Endodermal cell (in vitro differentiated cells): ENCODE measurements at regions not wholly inside any gene's neighbourhood (a gene's known extent, or its start where the extent isn't known, plus 50 kb on each side); places are given as distances from the start of the nearest gene placed in this dataset.

Experiments
- DNase-seq: peaks from one replicate; pipeline ENCODE4 v3.0.0-alpha.2; 2017
- H3K27ac ChIP-seq: 2 replicates; pipeline ENCODE4 v1.5.1; 2013; ENCODE audit warnings: mild to moderate bottlenecking, low read depth, low read length, moderate library complexity
- H3K27me3 ChIP-seq: 2 replicates; pipeline ENCODE4 v1.6.1; 2013; ENCODE audit warnings: mild to moderate bottlenecking, low read length, moderate library complexity; ENCODE audit not compliant: insufficient read depth, control insufficient read depth, poor library complexity, severe bottlenecking
- H3K36me3 ChIP-seq: 2 replicates; pipeline ENCODE4 v1.7.0; 2013; ENCODE audit warnings: mild to moderate bottlenecking, low read length, moderate library complexity; ENCODE audit not compliant: control insufficient read depth, insufficient read depth
- H3K4me1 ChIP-seq: one replicate; pipeline ENCODE4 v1.7.0; 2013; ENCODE audit warnings: low read length; ENCODE audit not compliant: control insufficient read depth, insufficient read depth
- H3K4me3 ChIP-seq: 2 replicates; pipeline ENCODE4 v1.5.1; 2013; ENCODE audit warnings: mild to moderate bottlenecking, low read length, moderate library complexity
- H3K9ac ChIP-seq: 2 replicates; pipeline ENCODE4 v1.6.1; 2013; ENCODE audit warnings: mild to moderate bottlenecking, low read length, moderate library complexity; ENCODE audit not compliant: poor library complexity, severe bottlenecking; ENCODE audit errors: extremely low read depth
- H3K9me3 ChIP-seq: 2 replicates; pipeline ENCODE4 v1.6.1; 2013; ENCODE audit warnings: mild to moderate bottlenecking, low read length, moderate library complexity; ENCODE audit not compliant: control insufficient read depth
- H3K27ac Mint-ChIP-seq: 2 replicates; pipeline ENCODE4 v1.8.0; 2020; ENCODE audit warnings: mixed read lengths
- H3K27me3 Mint-ChIP-seq: 2 replicates; pipeline ENCODE4 v1.8.0; 2021; ENCODE audit warnings: mild to moderate bottlenecking, mixed read lengths; ENCODE audit not compliant: insufficient read depth
- H3K36me3 Mint-ChIP-seq: 2 replicates; pipeline ENCODE4 v1.8.0; 2020; ENCODE audit warnings: low read depth, mixed read lengths
- H3K4me1 Mint-ChIP-seq: 2 replicates; pipeline ENCODE4 v1.8.0; 2020; ENCODE audit warnings: mixed read lengths
- H3K4me3 Mint-ChIP-seq: 2 replicates; pipeline ENCODE4 v1.8.0; 2020; ENCODE audit warnings: mild to moderate bottlenecking, moderate library complexity, mixed read lengths
- H3K9me3 Mint-ChIP-seq: 2 replicates; pipeline ENCODE4 v1.8.0; 2020; ENCODE audit warnings: mild to moderate bottlenecking, mixed read lengths
- CTCF ChIP-seq: fragments of 200-600 bp; sonication (generic); conservative IDR thresholded peaks from 2 replicates; pipeline ENCODE4 v1.5.0; 2021; ENCODE audit warnings: antibody characterized with exemption, mild to moderate bottlenecking
- WGBS, 2 experiments: methylation state at CpG; one replicate each; pipeline versions ENCODE4 v1.1.5 to v1.1.7; 2013; ENCODE audit warnings: missing lambda C conversion rate in 2 of 2, mixed read lengths in 1 of 2; ENCODE audit not compliant: insufficient coverage in 1 of 2, insufficient read length in 1 of 2; 5-methylcytosine and 5-hydroxymethylcytosine counted together

GRCh38 chr6:91337967-91338366 lies 751.1 kb upstream of the MAP3K7 start:
- no peaks in the 10 kb centered on the region for H3K27me3 ChIP-seq
- TF ChIP-seq CTCF, result peak; percentile 73
- no peak for DNase-seq
- peaks cover 5% of the 10 kb centered on the region for H3K9me3 Mint-ChIP-seq
- no peaks in the 10 kb centered on the region for H3K9me3 ChIP-seq
- H3K36me3 Mint-ChIP-seq, result no peaks in the 10 kb centered on the region
- H3K27ac ChIP-seq, result no peak overlapping the region
- peaks cover 6% of the 10 kb centered on the region for H3K4me1 Mint-ChIP-seq
- H3K27me3 Mint-ChIP-seq, result no peaks in the 10 kb centered on the region
- H3K9ac ChIP-seq, result no peak overlapping the region
- 98% methylated on average over 3 of the region's 4 CpGs; no CpG with 5 or more reads in 1 of the 2 experiments for WGBS, 2 experiments
- H3K36me3 ChIP-seq, result no peaks in the 10 kb centered on the region
- no peak overlapping the region for H3K27ac Mint-ChIP-seq
- H3K4me3 ChIP-seq, result no peak overlapping the region
- H3K4me3 Mint-ChIP-seq, result no peak overlapping the region
- H3K4me1 ChIP-seq, result no peaks in the 10 kb centered on the region

GRCh38 chr6:91330896-91331295 lies 744.0 kb upstream of the MAP3K7 start:
- H3K9me3 Mint-ChIP-seq, result peaks cover 2% of the 10 kb centered on the region
- Histone ChIP-seq H3K36me3 (no peaks in the 10 kb centered on the region), H3K9ac (no peak overlapping the region), H3K9me3 (no peaks in the 10 kb centered on the region), H3K4me1 (no peaks in the 10 kb centered on the region), H3K27me3 (peaks cover 4% of the 10 kb centered on the region), H3K4me3 (no peak overlapping the region), H3K27ac (no peak overlapping the region)
- H3K36me3 Mint-ChIP-seq, result no peaks in the 10 kb centered on the region
- peaks cover 4% of the 10 kb centered on the region for H3K4me1 Mint-ChIP-seq
- TF ChIP-seq CTCF, result no peak
- DNase-seq, result no peak
- peaks cover 4% of the 10 kb centered on the region for H3K27me3 Mint-ChIP-seq
- no peak overlapping the region for H3K4me3 Mint-ChIP-seq
- WGBS, 2 experiments, result 95 to 100% methylated on average over 1 of the region's 1 CpG
- H3K27ac Mint-ChIP-seq, result no peak overlapping the region

GRCh38 chr6:91328241-91328640 lies 741.4 kb upstream of the MAP3K7 start:
- Histone ChIP-seq H3K27me3 (peaks cover 4% of the 10 kb centered on the region), H3K36me3 (no peaks in the 10 kb centered on the region), H3K4me1 (no peaks in the 10 kb centered on the region), H3K4me3 (no peak overlapping the region), H3K27ac (no peak overlapping the region), H3K9me3 (no peaks in the 10 kb centered on the region), H3K9ac (no peak overlapping the region)
- DNase-seq, result no peak
- no peaks in the 10 kb centered on the region for H3K9me3 Mint-ChIP-seq
- no peak overlapping the region for H3K27ac Mint-ChIP-seq
- 75 to 92% methylated on average over 1 to 3 of the region's 3 CpGs for WGBS, 2 experiments
- peaks cover 9% of the 10 kb centered on the region for H3K27me3 Mint-ChIP-seq
- H3K4me1 Mint-ChIP-seq, result peaks cover 4% of the 10 kb centered on the region
- no peaks in the 10 kb centered on the region for H3K36me3 Mint-ChIP-seq
- H3K4me3 Mint-ChIP-seq, result no peak overlapping the region
- no peak for TF ChIP-seq CTCF
